ENCODE measurements at regions not wholly inside any gene's neighbourhood (a gene's known extent, or its start where the extent isn't known, plus 50 kb on each side); places are given as distances from the start of the nearest gene placed in this dataset.
"Not testable (repeated sequence)": the region's sequence is repeated elsewhere in the genome, so short reads cannot be mapped to it uniquely, and the experiment has no call there.

- no peak for DNase-seq (ENCODE audit: low read depth in 3 of 3, low spot score in 1 of 3)
Measured at GRCh38 chr21:15932726-15933125, 202.9 kb downstream of the USP25 start.

DNA sequence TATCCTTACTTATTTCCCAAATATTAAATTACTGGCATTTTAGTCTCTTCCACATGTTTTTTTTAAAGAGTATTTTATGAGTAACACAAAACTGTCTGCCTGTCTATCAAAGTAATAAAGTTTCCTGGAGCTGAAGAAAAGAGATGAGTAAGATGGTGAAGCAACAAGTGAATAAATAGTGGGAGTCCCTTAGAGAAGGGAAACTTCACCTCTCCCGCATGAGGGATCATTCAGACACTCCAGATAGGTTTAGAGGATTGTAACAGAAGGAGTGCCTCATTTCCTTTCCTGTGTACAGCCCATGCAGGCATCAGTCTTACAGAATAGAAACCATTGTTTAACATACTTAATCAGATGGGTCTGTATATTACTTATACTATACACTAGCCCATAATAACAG is 205.7 kb downstream of the USP25 start:
- DNase-seq (ENCODE audit: low read depth in 3 of 3, low spot score in 1 of 3): no peak

DNA sequence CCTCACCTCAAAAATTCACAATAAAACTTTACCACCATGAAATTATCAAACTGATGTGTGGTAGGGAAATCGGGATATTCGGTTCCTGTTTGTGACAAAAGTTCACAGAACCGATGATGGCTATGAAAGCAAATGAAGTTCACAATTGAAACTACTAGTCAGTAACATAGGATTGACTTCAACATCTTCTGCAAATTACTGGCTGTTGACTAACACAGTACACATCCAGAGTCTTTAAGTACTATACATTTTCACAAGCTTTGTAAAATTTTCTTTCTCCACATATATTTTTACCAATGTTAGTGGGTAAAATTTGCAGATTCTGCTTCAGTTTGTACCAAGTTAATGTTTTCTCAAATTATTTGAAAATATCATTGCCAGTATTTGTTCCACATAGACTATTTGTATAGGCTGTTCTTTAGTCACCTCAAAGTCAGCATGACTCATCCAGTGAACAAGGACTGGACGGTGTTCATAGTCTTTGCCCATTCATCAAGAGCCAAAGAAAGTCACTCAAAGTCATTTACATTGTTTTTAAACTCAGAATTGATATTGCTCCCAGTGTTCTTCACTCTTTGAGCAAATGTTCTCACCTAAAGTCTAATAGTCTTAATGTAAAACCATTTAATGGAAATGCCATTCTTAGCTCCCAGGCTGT is 213.4 kb downstream of the USP25 start:
- no peak for DNase-seq (ENCODE audit: low read depth in 3 of 3, low spot score in 1 of 3)

GRCh38 chr21:15947677-15948076 is 217.9 kb downstream of the USP25 start:
- no peak for DNase-seq (ENCODE audit: low read depth in 3 of 3, low spot score in 1 of 3)

GRCh38 chr21:15953551-15954116 is 223.9 kb downstream of the USP25 start:
- DNase-seq (ENCODE audit: low read depth in 3 of 3, low spot score in 1 of 3): no peak

GRCh38 chr21:15964236-15964855 is 234.6 kb downstream of the USP25 start:
- no peak for DNase-seq (ENCODE audit: low read depth in 3 of 3, low spot score in 1 of 3)

DNA sequence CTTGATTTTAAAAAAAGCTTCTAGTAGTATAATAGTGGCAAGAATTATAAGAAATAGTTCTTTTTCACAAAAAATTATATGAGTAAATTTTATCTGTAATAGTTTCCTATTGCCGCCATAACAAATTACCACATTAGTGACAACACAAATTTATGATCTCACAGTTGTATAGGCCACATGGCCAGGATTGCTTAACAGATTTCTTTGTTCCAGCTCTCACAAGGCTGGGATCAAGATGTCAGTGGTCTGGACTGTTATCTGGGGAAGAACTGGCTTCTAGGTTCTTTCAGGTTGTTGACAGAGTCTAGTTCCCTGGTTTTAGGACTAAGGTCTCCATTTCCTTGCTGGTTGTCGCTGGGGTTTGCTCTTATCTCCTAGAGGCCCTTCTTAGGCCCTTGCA is 236.4 kb downstream of the USP25 start:
- DNase-seq (ENCODE audit: low read depth in 3 of 3, low spot score in 1 of 3): no peak

GRCh38 chr21:15966651-15967050 is 236.9 kb downstream of the USP25 start:
- no peak for DNase-seq (ENCODE audit: low read depth in 3 of 3, low spot score in 1 of 3)

DNA sequence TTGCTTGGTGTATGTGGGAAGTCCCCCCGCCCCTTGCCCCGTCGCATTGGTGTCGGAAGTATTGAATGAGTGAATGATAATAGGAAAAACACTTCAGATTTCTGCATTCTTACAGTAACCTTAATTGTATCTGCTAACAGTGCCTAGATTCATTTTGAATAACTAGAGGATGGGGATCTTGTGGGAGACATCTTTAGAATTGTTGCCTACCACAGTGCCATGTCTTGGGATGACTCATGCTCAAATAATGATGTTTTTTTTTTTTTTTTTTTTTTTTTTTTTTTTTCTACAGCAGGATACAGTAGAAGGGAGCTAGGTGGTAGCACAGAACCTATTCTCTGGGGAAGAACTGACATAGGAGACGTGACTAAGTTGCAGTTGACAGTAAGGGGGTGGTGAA is 237.9 kb downstream of the USP25 start:
- DNase-seq (ENCODE audit: low read depth in 3 of 3, low spot score in 1 of 3): no peak

DNA sequence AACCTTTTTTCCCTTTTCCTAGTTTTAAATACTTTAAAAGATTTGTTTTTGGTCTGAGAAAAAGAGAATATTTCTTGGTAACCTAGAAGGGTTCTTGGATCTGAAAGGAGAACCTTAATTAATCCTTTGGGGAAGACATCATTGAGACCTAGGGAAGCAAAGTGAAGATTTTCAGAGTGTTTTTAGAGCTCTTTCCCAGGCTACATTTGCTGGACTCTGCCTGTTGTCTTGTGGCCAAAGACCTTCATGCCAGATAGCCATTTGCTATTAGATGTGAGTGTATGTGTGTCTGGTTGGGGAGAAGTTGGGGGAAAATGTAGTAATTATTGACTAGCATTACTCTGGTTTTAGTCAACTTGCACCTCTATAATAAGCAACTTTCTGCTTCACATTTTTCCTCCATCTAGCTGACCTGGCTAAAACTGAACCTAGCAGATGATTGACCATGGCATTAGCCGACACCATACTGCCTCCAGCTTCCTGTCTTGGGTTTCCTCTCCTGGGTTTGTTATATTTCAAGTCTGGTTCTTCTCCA is 239.1 kb downstream of the USP25 start:
- DNase-seq (ENCODE audit: low read depth in 3 of 3, low spot score in 1 of 3): no peak

DNA sequence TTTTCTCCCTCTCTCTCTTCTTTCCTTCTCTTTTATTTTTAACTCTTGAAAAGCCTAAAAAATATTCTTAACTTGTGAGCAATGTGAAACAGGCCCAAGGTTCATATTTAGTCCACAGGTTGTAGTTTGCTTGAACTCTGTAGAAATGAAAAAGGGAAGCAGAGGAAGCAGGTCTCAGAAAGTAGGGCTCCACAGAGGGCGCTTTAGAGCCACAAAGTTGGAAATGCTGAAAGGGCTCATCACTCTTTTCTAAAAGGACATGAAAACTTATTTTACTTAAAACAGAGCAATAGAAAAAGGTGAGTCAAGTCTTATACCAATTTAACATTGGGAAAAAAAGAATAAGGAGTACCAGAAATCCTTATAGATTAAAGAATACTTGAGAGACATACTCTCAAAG is 247.0 kb downstream of the USP25 start:
- no peak for DNase-seq (ENCODE audit: low read depth in 3 of 3, low spot score in 1 of 3)

GRCh38 chr21:15978215-15978738 is 248.5 kb downstream of the USP25 start:
- no peak for DNase-seq (ENCODE audit: low read depth in 3 of 3, low spot score in 1 of 3)

- not testable (repeated sequence) for DNase-seq (ENCODE audit: low read depth in 3 of 3, low spot score in 1 of 3)
Measured at GRCh38 chr21:15979493-15979892, 249.7 kb downstream of the USP25 start.

- no peak for DNase-seq (ENCODE audit: low read depth in 3 of 3, low spot score in 1 of 3)
Measured at GRCh38 chr21:15986277-15986676, 256.5 kb downstream of the USP25 start.

DNA sequence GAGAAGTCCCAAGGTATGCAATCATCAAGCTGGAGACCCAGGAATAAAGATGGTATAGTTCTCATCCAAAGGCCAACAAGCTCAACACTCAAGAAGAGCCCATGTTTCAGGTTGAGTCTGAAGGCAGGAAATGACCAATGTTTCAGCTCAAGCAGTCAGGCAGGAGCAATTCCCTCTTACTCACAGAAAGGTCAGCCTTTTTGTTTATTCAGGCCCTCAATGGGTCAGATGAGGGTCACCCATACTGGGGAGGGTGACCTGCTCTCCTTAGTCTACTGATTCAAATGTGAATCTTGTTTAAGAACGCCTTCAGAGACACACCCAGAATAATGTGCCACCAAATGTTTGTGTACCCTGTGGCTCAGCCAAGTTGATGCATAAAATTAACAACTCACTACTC is 262.4 kb downstream of the USP25 start:
- DNase-seq (ENCODE audit: low read depth in 3 of 3, low spot score in 1 of 3): no peak

DNA sequence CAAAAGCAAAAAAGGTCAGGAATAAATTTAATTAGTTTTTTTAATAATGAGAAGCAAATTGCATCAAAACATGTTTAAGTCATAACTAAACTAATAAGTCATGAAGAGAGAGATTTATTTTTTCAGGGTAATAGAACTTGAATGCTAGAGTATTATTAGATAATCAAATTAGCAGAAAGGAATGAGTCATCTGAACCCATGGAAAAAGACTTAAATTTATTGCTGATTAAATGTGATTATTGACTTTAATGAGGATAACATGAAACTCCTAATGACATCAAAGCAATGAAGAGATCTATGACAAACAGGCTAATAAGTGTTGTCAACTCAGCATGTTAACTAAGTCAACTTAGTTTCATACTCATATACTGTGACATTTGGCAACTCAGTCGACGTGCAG is 264.2 kb downstream of the USP25 start:
- no peak for DNase-seq (ENCODE audit: low read depth in 3 of 3, low spot score in 1 of 3)

GRCh38 chr21:15999741-16000140 is 270.0 kb downstream of the USP25 start:
- no peak for DNase-seq (ENCODE audit: low read depth in 3 of 3, low spot score in 1 of 3)

GRCh38 chr21:16002874-16003466 is 273.2 kb downstream of the USP25 start:
- no peak for DNase-seq (ENCODE audit: low read depth in 3 of 3, low spot score in 1 of 3)

DNA sequence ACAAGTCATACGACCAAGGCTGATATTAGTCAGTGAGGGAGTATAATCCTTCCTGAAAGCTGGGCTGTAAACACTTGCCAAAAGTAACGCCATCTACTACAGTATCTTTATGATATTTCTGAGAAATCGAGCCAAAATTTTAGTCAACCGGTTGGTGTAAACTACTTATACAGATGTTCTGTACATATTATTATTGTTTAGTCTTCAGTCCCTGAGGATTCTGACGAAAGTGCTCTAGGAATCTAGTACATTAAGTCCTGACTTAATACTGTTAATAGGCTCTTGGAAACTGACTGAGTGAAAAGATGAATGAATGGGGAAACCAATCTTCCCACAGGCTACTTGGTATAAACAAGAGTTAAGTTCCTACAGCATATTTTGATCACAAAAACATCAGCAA is 274.3 kb downstream of the USP25 start:
- no peak for DNase-seq (ENCODE audit: low read depth in 3 of 3, low spot score in 1 of 3)

- no peak for DNase-seq (ENCODE audit: low read depth in 3 of 3, low spot score in 1 of 3)
Measured at GRCh38 chr21:16004523-16004922, 274.7 kb downstream of the USP25 start.

GRCh38 chr21:16005996-16006395 is 276.2 kb downstream of the USP25 start:
- DNase-seq (ENCODE audit: low read depth in 3 of 3, low spot score in 1 of 3): no peak

- DNase-seq (ENCODE audit: low read depth in 3 of 3, low spot score in 1 of 3): no peak
Measured at GRCh38 chr21:16007943-16008342, 278.2 kb downstream of the USP25 start.
